Activated B cell treated with CpG ODN at 0.5 μM for 24 hours (primary cell): ENCODE measurements at regions not wholly inside any gene's neighbourhood (a gene's known extent, or its start where the extent isn't known, plus 50 kb on each side); places are given as distances from the start of the nearest gene placed in this dataset.

Experiments
- ATAC-seq: fragments of 200-7000 bp; cut with Tn5 transposase; one replicate; pipeline ENCODE4 v1.10.0; 2021; ENCODE audit warnings: low read depth, mild to moderate bottlenecking, moderate library complexity
- CTCF ChIA-PET: fragments of 350-600 bp; sonication (Branson Sonifier 250); formaldehyde crosslinking; loops from one replicate; lab custom pipeline; 2021; ENCODE audit warnings: antibody characterized with exemption; lab: Charles Lee
- POLR2A ChIA-PET: fragments of 350-600 bp; sonication (Branson Sonifier 250); formaldehyde crosslinking; loops from one replicate; lab custom pipeline; 2021; ENCODE audit warnings: antibody characterized with exemption; lab: Charles Lee
- DNase-seq: peaks from one replicate; pipeline ENCODE4 v3.0.0; 2022
- H3K27ac Mint-ChIP-seq: one replicate; pipeline ENCODE4 v1.8.0; 2020; ENCODE audit warnings: mixed read lengths
- H3K27me3 Mint-ChIP-seq: one replicate; pipeline ENCODE4 v1.8.0; 2021; ENCODE audit warnings: mixed read lengths
- H3K36me3 Mint-ChIP-seq: one replicate; pipeline ENCODE4 v1.8.0; 2021; ENCODE audit warnings: low read depth, mixed read lengths
- H3K4me1 Mint-ChIP-seq: one replicate; pipeline ENCODE4 v1.8.0; 2021; ENCODE audit warnings: mixed read lengths
- H3K4me3 Mint-ChIP-seq: one replicate; pipeline ENCODE4 v1.8.0; 2020; ENCODE audit warnings: mild to moderate bottlenecking, mixed read lengths
- H3K9me3 Mint-ChIP-seq: one replicate; pipeline ENCODE4 v1.8.0; 2020; ENCODE audit warnings: mixed read lengths
- intact Hi-C: fragments of 100-400 bp; cut with micrococcal nuclease; formaldehyde crosslinking; loops from one replicate; pipeline ENCODE4 v1.15.1; 2024
- TF ChIP-seq, protein P1 (sequence below): fragments of 200-600 bp; IDR thresholded peaks from one replicate; pipeline ENCODE4 v1.8.0; 2022; ENCODE audit warnings: antibody characterized with exemption, mild to moderate bottlenecking

DNA sequence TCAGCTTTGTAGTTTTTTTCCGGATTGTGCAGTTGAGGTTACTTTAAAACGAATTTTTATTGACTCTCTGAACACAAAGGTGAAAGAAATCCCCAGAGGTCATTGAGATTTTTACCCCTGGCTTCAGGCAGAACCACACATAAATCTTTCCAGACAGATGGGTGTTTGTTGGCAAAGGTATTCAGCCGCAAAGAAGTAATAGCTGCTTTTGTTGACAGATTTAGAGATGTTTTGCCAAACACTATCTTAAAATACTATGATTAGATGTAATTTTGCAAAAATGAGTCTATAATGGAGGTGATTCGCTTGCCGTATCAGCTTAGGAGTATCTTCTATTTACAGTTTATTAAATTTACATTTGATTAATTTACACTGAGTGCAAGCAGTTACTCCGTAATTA lies 418.3 kb upstream of the CLINT1 start:
- Mint-ChIP-seq H3K4me3 (no peak overlapping the region), H3K36me3 (no peaks in the 10 kb centered on the region), H3K27me3 (no peaks in the 10 kb centered on the region), H3K9me3 (peaks cover 6% of the 10 kb centered on the region), H3K27ac (no peak overlapping the region), H3K4me1 (no peaks in the 10 kb centered on the region)
- TF ChIP-seq, protein P1, sequence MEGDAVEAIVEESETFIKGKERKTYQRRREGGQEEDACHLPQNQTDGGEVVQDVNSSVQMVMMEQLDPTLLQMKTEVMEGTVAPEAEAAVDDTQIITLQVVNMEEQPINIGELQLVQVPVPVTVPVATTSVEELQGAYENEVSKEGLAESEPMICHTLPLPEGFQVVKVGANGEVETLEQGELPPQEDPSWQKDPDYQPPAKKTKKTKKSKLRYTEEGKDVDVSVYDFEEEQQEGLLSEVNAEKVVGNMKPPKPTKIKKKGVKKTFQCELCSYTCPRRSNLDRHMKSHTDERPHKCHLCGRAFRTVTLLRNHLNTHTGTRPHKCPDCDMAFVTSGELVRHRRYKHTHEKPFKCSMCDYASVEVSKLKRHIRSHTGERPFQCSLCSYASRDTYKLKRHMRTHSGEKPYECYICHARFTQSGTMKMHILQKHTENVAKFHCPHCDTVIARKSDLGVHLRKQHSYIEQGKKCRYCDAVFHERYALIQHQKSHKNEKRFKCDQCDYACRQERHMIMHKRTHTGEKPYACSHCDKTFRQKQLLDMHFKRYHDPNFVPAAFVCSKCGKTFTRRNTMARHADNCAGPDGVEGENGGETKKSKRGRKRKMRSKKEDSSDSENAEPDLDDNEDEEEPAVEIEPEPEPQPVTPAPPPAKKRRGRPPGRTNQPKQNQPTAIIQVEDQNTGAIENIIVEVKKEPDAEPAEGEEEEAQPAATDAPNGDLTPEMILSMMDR = no peak
- no peak for DNase-seq
- intact Hi-C loops = no loop called here
- no peak for ATAC-seq
- ChIA-PET CTCF (no interaction called here), POLR2A (no interaction called here)

DNA sequence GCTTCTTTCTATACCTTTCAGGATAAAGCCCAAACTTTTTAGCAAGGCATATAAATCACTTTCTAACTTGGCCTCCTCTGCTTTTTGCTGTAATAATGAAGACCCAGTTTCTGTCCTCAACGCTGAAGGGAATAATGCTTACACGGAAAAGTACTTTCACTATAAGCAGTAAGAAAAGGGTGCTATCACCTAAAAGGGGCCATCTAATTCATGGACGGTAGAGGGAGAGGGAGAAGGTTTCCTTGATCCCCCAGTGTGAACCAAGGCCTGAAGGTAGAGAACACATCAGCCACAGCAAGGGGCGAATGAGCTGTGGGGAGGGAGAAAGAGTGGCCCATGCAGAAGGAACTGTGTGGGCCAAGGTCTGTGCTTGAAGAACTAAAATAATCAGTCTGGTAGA lies 417.7 kb upstream of the CLINT1 start:
- no peaks in the 10 kb centered on the region for H3K36me3 Mint-ChIP-seq
- no peaks in the 10 kb centered on the region for H3K4me1 Mint-ChIP-seq
- no peak overlapping the region for H3K4me3 Mint-ChIP-seq
- intact Hi-C loops = no loop called here
- no peak for ATAC-seq
- TF ChIP-seq, protein P1 = no peak
- DNase-seq = no peak
- peaks cover 6% of the 10 kb centered on the region for H3K9me3 Mint-ChIP-seq
- ChIA-PET CTCF (no interaction called here), POLR2A (no interaction called here)
- no peak overlapping the region for H3K27ac Mint-ChIP-seq
- H3K27me3 Mint-ChIP-seq = no peaks in the 10 kb centered on the region

DNA sequence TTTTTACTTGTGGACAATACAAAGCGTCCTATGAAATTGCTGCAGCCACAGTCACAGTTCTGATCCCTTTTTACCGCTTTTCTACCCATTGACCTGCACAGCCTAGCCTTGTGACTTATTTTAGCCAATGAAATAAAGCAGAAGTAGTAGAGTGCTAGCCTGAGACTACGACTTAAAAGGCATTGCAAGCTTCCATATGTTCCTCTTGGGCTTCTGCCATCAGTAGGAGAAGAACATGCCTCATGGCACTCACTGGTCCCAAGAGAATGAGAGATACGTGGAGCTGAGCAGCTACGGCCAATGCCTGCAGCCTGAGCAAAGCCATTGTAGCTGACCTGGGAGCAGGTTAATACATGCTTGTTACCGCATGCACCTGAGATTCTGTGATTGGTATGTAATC lies 416.6 kb upstream of the CLINT1 start:
- no peak for ATAC-seq

DNA sequence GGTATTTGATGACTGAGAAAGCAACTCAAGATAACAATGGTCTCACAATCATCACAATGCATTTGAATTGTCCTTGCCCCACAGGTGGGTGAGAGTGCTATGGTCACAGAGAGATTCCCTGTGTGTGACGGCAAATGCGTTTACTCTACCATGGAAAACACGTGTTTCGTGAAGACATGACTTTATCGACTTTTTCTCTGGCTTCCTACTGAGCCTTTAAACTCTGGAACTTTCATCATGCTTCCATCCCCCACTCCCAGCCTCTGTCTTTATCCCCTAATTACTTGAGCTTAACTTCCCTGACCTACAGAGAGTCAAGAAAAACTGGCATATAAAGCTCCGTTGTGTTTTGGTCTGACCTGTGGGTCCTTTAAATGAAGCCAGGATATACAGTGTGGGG lies 414.1 kb upstream of the CLINT1 start:
- no peak for ATAC-seq

More for the DNA sequence above, 416.6 kb upstream of the CLINT1 start:
- CTCF ChIA-PET = no interaction called here
- Mint-ChIP-seq H3K4me3 (no peak overlapping the region), H3K4me1 (no peaks in the 10 kb centered on the region), H3K27ac (no peak overlapping the region), H3K9me3 (no peaks in the 10 kb centered on the region), H3K27me3 (no peaks in the 10 kb centered on the region), H3K36me3 (no peaks in the 10 kb centered on the region)
- TF ChIP-seq, protein P1 = no peak
- intact Hi-C loops = no loop called here
- DNase-seq = no peak
- POLR2A ChIA-PET = no interaction called here

DNA sequence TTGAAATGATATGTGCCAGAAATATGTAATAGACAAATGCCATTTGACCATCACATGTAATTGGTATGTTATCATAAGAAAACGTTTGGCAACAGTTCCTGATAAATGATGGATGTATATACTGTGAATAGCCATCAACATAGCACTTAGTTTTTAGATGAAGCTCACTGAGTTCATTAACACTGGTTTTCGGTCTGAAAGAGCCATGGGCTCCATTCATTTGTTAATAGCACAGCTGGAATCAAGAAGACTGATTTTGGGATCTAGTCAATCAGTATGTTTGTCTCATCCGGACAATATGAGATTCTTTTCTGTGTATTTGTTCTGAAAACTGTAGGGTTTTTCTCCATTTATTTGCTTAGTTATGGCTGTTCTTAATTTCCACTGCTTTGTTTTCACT lies 413.5 kb upstream of the CLINT1 start:
- Mint-ChIP-seq H3K4me1 (no peaks in the 10 kb centered on the region), H3K27ac (no peak overlapping the region), H3K4me3 (no peak overlapping the region), H3K36me3 (no peaks in the 10 kb centered on the region), H3K27me3 (no peaks in the 10 kb centered on the region), H3K9me3 (peaks cover 5% of the 10 kb centered on the region)
- no peak for DNase-seq
- TF ChIP-seq, protein P1 = no peak
- ChIA-PET CTCF (no interaction called here), POLR2A (no interaction called here)
- no peak for ATAC-seq
- intact Hi-C loops = no loop called here

More for the DNA sequence above, 414.1 kb upstream of the CLINT1 start:
- Mint-ChIP-seq H3K4me1 (no peaks in the 10 kb centered on the region), H3K4me3 (no peak overlapping the region), H3K27me3 (no peaks in the 10 kb centered on the region), H3K36me3 (no peaks in the 10 kb centered on the region), H3K9me3 (peaks cover 2% of the 10 kb centered on the region), H3K27ac (no peak overlapping the region)
- CTCF ChIA-PET = interaction anchor here (0.9 kb wide), 1 partner anchor 198 kb away, joined by 3 read pairs; no protein-coding TSS in a partner anchor
- TF ChIP-seq, protein P1 = no peak
- no peak for DNase-seq
- intact Hi-C loops = no loop called here
- POLR2A ChIA-PET = no interaction called here
